K562 (cell line): ENCODE measurements at regions not wholly inside any gene's neighbourhood (a gene's known extent, or its start where the extent isn't known, plus 50 kb on each side); places are given as distances from the start of the nearest gene placed in this dataset.

Source experiments
- ATAC-seq: fragments of 200-7000 bp; cut with Tn5 transposase; 3 replicates; pipeline ENCODE4 v1.9.1; 2020; ENCODE audit warnings: moderate library complexity
- BruUV-seq: library from RNA; stranded (reverse); fragments of 400-500 nt; replicated peaks from 2 replicates; lab custom pipeline; 2021; lab: Mats Ljungman, UMichigan
- CTCF ChIA-PET: fragments of 300-600 bp; formaldehyde crosslinking; extraction: SDS; loops from one replicate; lab custom pipeline; 2021; ENCODE audit warnings: low intra/inter-chr PET ratio; lab: Yijun Ruan, JAX
- POLR2A ChIA-PET: fragments of 300-600, 350-650 bp; sonication (Branson Sonifier 250); formaldehyde crosslinking; extraction: SDS; loops from one replicate; lab custom pipeline; 2021; ENCODE audit warnings: antibody characterized with exemption, inconsistent platforms; lab: Yijun Ruan, JAX
- DNase-seq, 4 experiments: peaks; one replicate each; pipeline versions ENCODE4 v3.0.0 to v3.0.0-alpha.2; 2011 to 2018; ENCODE audit warnings: low spot score in 3 of 4, mixed read lengths in 3 of 4; ENCODE audit errors: extremely low read depth in 1 of 4
- FAIRE-seq: peaks from 2 replicates; lab custom pipeline; 2011; peaks lifted over from hg19 to GRCh38; lab: Jason Lieb, UNC
- H2AFZ ChIP-seq: 2 replicates; pipeline ENCODE4 v1.6.0; 2011; ENCODE audit warnings: low read depth, low read length, control low read depth, inconsistent platforms
- H3K27ac ChIP-seq: fragments of 200-600 bp; 3 replicates; pipeline ENCODE4 v1.8.0; 2011; ENCODE audit warnings: low read depth, mild to moderate bottlenecking, control low read depth, inconsistent platforms, low read length, moderate library complexity, mixed read lengths; ENCODE audit errors: extremely low read depth
- H3K27me3 ChIP-seq, 2 experiments: fragments of 300-600 bp in 1 of 2; 2 replicates in 1 of 2; 3 replicates in 1 of 2; pipeline versions ENCODE4 v1.6.0 to v1.8.0; 2011; ENCODE audit warnings: inconsistent platforms in 2 of 2, low read length in 2 of 2, mild to moderate bottlenecking in 1 of 2, mixed read lengths in 1 of 2, moderate library complexity in 1 of 2; ENCODE audit not compliant: control insufficient read depth in 2 of 2, insufficient read depth in 2 of 2
- H3K36me3 ChIP-seq: fragments of 300-600 bp; 3 replicates; pipeline ENCODE4 v1.8.0; 2011; ENCODE audit warnings: mild to moderate bottlenecking, low read length, inconsistent platforms; ENCODE audit not compliant: control insufficient read depth, insufficient read depth
- H3K4me1 ChIP-seq, 2 experiments: fragments of 200-600 bp in 1 of 2; replicated peaks in 1 of 2; 2 replicates in 1 of 2; 3 replicates in 1 of 2; pipeline versions ENCODE4 v1.5.1 to v1.8.0; 2011; ENCODE audit warnings: inconsistent platforms in 2 of 2, low read length in 2 of 2, mild to moderate bottlenecking in 1 of 2, mixed read lengths in 1 of 2, moderate library complexity in 1 of 2; ENCODE audit not compliant: control insufficient read depth in 2 of 2, insufficient read depth in 2 of 2
- H3K4me2 ChIP-seq: 2 replicates; pipeline ENCODE4 v1.6.1; 2011; ENCODE audit warnings: low read length, control low read depth, inconsistent platforms, mixed read lengths; ENCODE audit not compliant: insufficient read depth
- H3K4me3 ChIP-seq: fragments of 200-600 bp; sonication (generic), shearing (Covaris generic); 2 replicates; pipeline ENCODE4 v1.5.1; 2016; ENCODE audit warnings: control low read depth, inconsistent platforms
- H3K79me2 ChIP-seq: fragments of 200-600 bp; 3 replicates; pipeline ENCODE4 v1.8.0; 2011; ENCODE audit warnings: low read length, inconsistent platforms; ENCODE audit not compliant: control insufficient read depth, insufficient read depth
- H3K9ac ChIP-seq, 2 experiments: 2 replicates each; pipeline versions ENCODE4 v1.6.0 to v1.6.1; 2011; ENCODE audit warnings: low read depth in 2 of 2, low read length in 2 of 2, control low read depth in 1 of 2, inconsistent platforms in 1 of 2, mild to moderate bottlenecking in 1 of 2, mixed read lengths in 1 of 2; ENCODE audit not compliant: insufficient read depth in 1 of 2
- H3K9me1 ChIP-seq: one replicate; pipeline ENCODE4 v1.6.0; 2011; ENCODE audit warnings: inconsistent platforms, mild to moderate bottlenecking, low read length, moderate library complexity; ENCODE audit not compliant: control insufficient read depth, insufficient read depth
- H3K9me3 ChIP-seq: replicated peaks from 2 replicates; pipeline ENCODE4 v1.5.1; 2011; ENCODE audit warnings: low read depth, low read length, inconsistent platforms; ENCODE audit not compliant: control insufficient read depth, insufficient read depth
- H4K20me1 ChIP-seq: replicated peaks from 2 replicates; pipeline ENCODE4 v1.6.1; 2011; ENCODE audit warnings: low read length, inconsistent platforms, mixed read lengths; ENCODE audit not compliant: control insufficient read depth, insufficient read depth
- ARID1B ChIP-seq: fragments of 450-650 bp; IDR thresholded peaks from 2 replicates; pipeline ENCODE4 v1.6.1; 2016; ENCODE audit warnings: antibody characterized with exemption, mild to moderate bottlenecking, inconsistent platforms
- ARID2 ChIP-seq: fragments of 450-650 bp; IDR thresholded peaks from 2 replicates; pipeline ENCODE4 v1.6.1; 2017; ENCODE audit warnings: antibody characterized with exemption, mild to moderate bottlenecking
- ATF7 ChIP-seq: fragments of 450-650 bp; IDR thresholded peaks from 2 replicates; pipeline ENCODE4 v1.7.1; 2014; ENCODE audit warnings: mild to moderate bottlenecking, moderate library complexity
- C11orf30 ChIP-seq: fragments of 450-650 bp; IDR thresholded peaks from 2 replicates; pipeline ENCODE4 v1.6.1; 2016; ENCODE audit warnings: low read depth, mild to moderate bottlenecking
- HCFC1 ChIP-seq: IDR thresholded peaks from 2 replicates; pipeline ENCODE4 v1.6.1; 2012; ENCODE audit warnings: low read depth, low read length, improper control_type of control experiment
- RAD21 ChIP-seq, 2 experiments: fragments of 250-450 bp in 1 of 2; fragments of 450-650 bp in 1 of 2; sonication (Bioruptor Pico) in 1 of 2; formaldehyde crosslinking in 1 of 2; IDR thresholded peaks in 1 of 2; conservative IDR thresholded peaks in 1 of 2; 2 replicates each; pipeline versions ENCODE4 v1.4.0 to v1.8.0; 2020 to 2022; ENCODE audit warnings: mild to moderate bottlenecking in 2 of 2, moderate library complexity in 1 of 2
- RB1 ChIP-seq: fragments of 450-650 bp; IDR thresholded peaks from 2 replicates; pipeline ENCODE4 v1.6.1; 2017; ENCODE audit warnings: low read depth, mild to moderate bottlenecking
- ZNF121 ChIP-seq: sonication (generic); formaldehyde crosslinking; conservative IDR thresholded peaks from 2 replicates; pipeline ENCODE4 v1.8.0; 2022; ENCODE audit warnings: missing genetic modification reagents
- ZNF436 ChIP-seq: fragments of 250-450, 450-650 bp; sonication (Bioruptor Pico); formaldehyde crosslinking; IDR thresholded peaks from 2 replicates; pipeline ENCODE4 v1.7.0; 2020; ENCODE audit warnings: mild to moderate bottlenecking
- WGBS: fragments of 100-300 bp; shearing (Covaris generic); methylation state at CpG from one replicate; pipeline ENCODE4 v1.1.6; 2016; ENCODE audit warnings: low coverage, mixed read lengths; ENCODE audit not compliant: insufficient coverage; ENCODE audit errors: missing lambda C conversion rate; 5-methylcytosine and 5-hydroxymethylcytosine counted together
- in situ Hi-C: fragments of 300-500 bp; cut with MboI; formaldehyde crosslinking; loops from 4 replicates; pipeline ENCODE4 v1.15.0; 2018; ENCODE audit warnings: inconsistent platforms, mixed read lengths
- intact Hi-C: fragments of 100-400 bp; cut with micrococcal nuclease; formaldehyde crosslinking; loops from 2 replicates; pipeline ENCODE4 v1.14.2; 2022
- TF ChIP-seq, protein P1 (sequence below): fragments of 250-450 bp; sonication (Bioruptor Pico); IDR thresholded peaks from 2 replicates; pipeline ENCODE4 v1.4.0; 2020; ENCODE audit warnings: mild to moderate bottlenecking, moderate library complexity, borderline replicate concordance
- TF ChIP-seq, protein P2 (sequence below): fragments of 150-350 bp; IDR thresholded peaks from 2 replicates; pipeline ENCODE4 v1.6.1; 2014; ENCODE audit warnings: low read depth, mild to moderate bottlenecking, low read length, borderline replicate concordance
- TF ChIP-seq, protein P3 (sequence below): fragments of 250-450 bp; sonication (Bioruptor Pico); IDR thresholded peaks from 2 replicates; pipeline ENCODE4 v1.8.0; 2022; ENCODE audit warnings: inconsistent platforms, mild to moderate bottlenecking, moderate library complexity, borderline replicate concordance
- TF ChIP-seq, protein P4 (sequence below): fragments of 450-650 bp; IDR thresholded peaks from 2 replicates; pipeline ENCODE4 v1.6.1; 2016; ENCODE audit warnings: missing biosample characterization, missing genetic modification characterization

DNA sequence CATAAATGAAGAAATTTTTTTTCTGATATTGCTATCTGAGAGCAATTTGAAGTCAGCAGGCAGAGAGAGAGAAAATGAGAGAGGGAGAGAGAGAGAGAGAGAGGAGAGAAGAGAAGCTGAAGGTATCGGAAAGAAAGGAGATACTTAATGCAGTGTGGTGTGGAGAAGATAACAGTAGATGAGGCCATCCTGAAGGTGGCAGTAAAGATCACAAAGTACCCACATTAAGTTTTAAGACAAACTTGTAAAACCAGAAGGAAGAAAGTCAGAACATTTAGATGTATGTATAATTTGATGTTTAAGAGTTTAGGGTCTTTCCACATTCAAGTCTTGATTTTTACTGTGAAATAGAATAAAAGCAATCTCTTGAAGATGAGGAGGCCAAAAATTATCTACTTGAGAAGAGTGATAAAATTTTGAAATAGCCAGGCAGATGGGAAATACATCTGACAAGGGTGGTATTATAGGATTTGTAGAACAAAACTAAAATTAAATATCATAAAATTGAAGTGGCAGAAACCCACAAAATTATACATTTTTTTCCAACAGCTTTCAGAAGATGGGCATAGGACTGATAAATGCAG is 1753.4 kb downstream of the MRPL39 start:
- no peaks in the 10 kb centered on the region for H3K79me2 ChIP-seq
- peak; percentile 16 to 64 (median 33) for DNase-seq
- no peak overlapping the region for H3K4me3 ChIP-seq
- no peak overlapping the region for H3K4me2 ChIP-seq
- no TSS peak for BruUV-seq
- no peak overlapping the region for H3K9ac ChIP-seq
- H3K9me3 ChIP-seq = no peaks in the 10 kb centered on the region; the same call in 1 of the 2 replicates
- H3K36me3 ChIP-seq = no peaks in the 10 kb centered on the region
- no peaks in the 10 kb centered on the region for H3K4me1 ChIP-seq
- peak; percentile 35 for FAIRE-seq
- CTCF ChIA-PET = interaction anchor here (0.6 to 2.2 kb wide), 2 partner anchors 114 to 117 kb away, joined by 4 to 14 read pairs; no protein-coding TSS in a partner anchor
- POLR2A ChIA-PET = no interaction called here
- intact Hi-C loops = loop anchor here (1.0 to 10.0 kb wide), 2 partner anchors 114 to 1531 kb away; no protein-coding TSS in a partner anchor
- peak; percentile 91 for ATAC-seq
- H3K27ac ChIP-seq = no peak overlapping the region
- 13% methylated on average over 1 of the region's 1 CpG for WGBS
- H3K9me1 ChIP-seq = no peaks in the 10 kb centered on the region
- in situ Hi-C loops = loop anchor here (10.0 kb wide), 1 partner anchor 111 kb away; no protein-coding TSS in a partner anchor
- H3K27me3 ChIP-seq = no peaks in the 10 kb centered on the region
- H4K20me1 ChIP-seq = no peaks in the 10 kb centered on the region
- H2AFZ ChIP-seq = no peak overlapping the region
- TF ChIP-seq, protein P1, sequence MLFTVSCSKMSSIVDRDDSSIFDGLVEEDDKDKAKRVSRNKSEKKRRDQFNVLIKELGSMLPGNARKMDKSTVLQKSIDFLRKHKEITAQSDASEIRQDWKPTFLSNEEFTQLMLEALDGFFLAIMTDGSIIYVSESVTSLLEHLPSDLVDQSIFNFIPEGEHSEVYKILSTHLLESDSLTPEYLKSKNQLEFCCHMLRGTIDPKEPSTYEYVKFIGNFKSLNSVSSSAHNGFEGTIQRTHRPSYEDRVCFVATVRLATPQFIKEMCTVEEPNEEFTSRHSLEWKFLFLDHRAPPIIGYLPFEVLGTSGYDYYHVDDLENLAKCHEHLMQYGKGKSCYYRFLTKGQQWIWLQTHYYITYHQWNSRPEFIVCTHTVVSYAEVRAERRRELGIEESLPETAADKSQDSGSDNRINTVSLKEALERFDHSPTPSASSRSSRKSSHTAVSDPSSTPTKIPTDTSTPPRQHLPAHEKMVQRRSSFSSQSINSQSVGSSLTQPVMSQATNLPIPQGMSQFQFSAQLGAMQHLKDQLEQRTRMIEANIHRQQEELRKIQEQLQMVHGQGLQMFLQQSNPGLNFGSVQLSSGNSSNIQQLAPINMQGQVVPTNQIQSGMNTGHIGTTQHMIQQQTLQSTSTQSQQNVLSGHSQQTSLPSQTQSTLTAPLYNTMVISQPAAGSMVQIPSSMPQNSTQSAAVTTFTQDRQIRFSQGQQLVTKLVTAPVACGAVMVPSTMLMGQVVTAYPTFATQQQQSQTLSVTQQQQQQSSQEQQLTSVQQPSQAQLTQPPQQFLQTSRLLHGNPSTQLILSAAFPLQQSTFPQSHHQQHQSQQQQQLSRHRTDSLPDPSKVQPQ = no peak
- no peak for TF ChIP-seq ARID1B
- TF ChIP-seq, protein P2, sequence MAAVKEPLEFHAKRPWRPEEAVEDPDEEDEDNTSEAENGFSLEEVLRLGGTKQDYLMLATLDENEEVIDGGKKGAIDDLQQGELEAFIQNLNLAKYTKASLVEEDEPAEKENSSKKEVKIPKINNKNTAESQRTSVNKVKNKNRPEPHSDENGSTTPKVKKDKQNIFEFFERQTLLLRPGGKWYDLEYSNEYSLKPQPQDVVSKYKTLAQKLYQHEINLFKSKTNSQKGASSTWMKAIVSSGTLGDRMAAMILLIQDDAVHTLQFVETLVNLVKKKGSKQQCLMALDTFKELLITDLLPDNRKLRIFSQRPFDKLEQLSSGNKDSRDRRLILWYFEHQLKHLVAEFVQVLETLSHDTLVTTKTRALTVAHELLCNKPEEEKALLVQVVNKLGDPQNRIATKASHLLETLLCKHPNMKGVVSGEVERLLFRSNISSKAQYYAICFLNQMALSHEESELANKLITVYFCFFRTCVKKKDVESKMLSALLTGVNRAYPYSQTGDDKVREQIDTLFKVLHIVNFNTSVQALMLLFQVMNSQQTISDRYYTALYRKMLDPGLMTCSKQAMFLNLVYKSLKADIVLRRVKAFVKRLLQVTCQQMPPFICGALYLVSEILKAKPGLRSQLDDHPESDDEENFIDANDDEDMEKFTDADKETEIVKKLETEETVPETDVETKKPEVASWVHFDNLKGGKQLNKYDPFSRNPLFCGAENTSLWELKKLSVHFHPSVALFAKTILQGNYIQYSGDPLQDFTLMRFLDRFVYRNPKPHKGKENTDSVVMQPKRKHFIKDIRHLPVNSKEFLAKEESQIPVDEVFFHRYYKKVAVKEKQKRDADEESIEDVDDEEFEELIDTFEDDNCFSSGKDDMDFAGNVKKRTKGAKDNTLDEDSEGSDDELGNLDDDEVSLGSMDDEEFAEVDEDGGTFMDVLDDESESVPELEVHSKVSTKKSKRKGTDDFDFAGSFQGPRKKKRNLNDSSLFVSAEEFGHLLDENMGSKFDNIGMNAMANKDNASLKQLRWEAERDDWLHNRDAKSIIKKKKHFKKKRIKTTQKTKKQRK = no peak
- TF ChIP-seq ATF7 = no peak
- TF ChIP-seq RB1 = no peak
- no peak for TF ChIP-seq ZNF121 (CRISPR knock-in tag)
- TF ChIP-seq HCFC1 = no peak
- no peak for TF ChIP-seq ZNF436 (CRISPR knock-in tag)
- TF ChIP-seq C11orf30 = no peak
- TF ChIP-seq, protein P3, sequence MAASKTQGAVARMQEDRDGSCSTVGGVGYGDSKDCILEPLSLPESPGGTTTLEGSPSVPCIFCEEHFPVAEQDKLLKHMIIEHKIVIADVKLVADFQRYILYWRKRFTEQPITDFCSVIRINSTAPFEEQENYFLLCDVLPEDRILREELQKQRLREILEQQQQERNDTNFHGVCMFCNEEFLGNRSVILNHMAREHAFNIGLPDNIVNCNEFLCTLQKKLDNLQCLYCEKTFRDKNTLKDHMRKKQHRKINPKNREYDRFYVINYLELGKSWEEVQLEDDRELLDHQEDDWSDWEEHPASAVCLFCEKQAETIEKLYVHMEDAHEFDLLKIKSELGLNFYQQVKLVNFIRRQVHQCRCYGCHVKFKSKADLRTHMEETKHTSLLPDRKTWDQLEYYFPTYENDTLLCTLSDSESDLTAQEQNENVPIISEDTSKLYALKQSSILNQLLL (CRISPR knock-in tag) = no peak
- peak; percentile 69 to 85 for TF ChIP-seq RAD21 (CRISPR knock-in tag; conservative IDR thresholded peaks at IDR 0.05 in 1 of 2, IDR thresholded peaks at IDR 0.05 in 1 of 2)
- TF ChIP-seq ARID2 = peak; percentile 56; the same call in 1 of the 2 replicates
- TF ChIP-seq, protein P4, sequence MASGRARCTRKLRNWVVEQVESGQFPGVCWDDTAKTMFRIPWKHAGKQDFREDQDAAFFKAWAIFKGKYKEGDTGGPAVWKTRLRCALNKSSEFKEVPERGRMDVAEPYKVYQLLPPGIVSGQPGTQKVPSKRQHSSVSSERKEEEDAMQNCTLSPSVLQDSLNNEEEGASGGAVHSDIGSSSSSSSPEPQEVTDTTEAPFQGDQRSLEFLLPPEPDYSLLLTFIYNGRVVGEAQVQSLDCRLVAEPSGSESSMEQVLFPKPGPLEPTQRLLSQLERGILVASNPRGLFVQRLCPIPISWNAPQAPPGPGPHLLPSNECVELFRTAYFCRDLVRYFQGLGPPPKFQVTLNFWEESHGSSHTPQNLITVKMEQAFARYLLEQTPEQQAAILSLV = no peak
